NCI-H510A treated with DMSO at 0.1 percent for 48 hours (cell line): ENCODE measurements at regions not wholly inside any gene's neighbourhood (a gene's known extent, or its start where the extent isn't known, plus 50 kb on each side); places are given as distances from the start of the nearest gene placed in this dataset.
"Not testable (repeated sequence)": the region's sequence is repeated elsewhere in the genome, so short reads cannot be mapped to it uniquely, and the experiment has no call there.

Source experiments
- DNase-seq: peaks from one replicate; lab custom pipeline; 2025; lab: John Stamatoyannopoulos, UW

DNA sequence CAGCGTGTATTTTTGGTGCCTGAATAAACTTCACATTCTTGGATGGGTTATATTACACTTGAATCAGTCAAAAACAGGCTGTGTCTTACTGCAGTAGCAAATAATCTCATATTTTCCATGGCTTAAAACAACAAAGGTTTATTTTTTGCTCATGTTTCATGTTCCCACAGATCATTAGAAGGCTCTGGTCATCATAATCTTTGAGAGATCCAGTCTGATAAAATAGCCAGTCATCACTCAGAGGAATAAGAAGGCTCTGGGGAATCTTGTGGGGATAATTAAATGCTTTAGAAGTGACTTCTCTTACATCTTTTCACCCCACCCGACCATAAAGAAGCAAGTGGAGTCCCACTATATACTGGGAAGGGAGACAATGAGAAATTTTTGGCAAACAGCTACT, 417.7 kb downstream of the PSAT1 start:
- DNase-seq = no peak

GRCh38 chr9:78719029-78719428, 422.1 kb downstream of the PSAT1 start:
- DNase-seq = not testable (repeated sequence)

DNA sequence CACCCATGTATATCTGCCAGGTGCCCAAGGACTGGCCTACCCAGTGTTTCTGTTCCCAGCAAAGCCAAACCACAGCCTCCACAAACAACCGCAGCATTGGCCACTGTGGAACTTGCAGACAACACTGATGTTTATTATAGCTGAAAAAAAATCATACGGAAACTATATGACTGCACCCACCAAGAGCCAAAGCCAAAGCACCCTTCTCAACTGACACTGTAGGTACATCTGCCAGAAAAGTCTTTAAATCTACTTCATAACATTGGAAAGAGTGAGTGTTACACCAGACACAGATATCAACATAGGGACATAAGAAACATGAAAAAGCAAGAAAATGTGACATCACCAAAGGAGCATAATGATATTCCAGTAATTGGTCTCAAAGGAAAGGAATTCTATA, 428.0 kb downstream of the PSAT1 start:
- DNase-seq = no peak

DNA sequence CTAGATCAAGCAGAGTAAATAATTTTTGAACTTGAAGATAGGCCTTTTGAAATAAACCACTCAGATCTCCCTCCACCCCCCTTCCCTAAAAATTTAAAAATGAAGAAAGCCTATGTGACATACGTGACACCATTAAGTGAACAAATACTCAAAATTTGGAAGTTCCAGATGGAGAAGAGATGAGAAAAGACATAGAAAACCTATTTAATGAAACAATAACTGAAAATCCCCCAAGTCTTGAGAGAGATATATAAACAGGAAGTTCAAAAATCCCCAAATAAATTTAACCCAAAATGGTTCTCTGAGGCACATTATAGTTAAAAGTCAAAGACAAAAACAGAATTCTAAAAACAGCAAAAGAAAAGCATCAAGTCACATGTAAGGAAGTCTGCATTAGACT, 428.6 kb downstream of the PSAT1 start:
- no peak for DNase-seq

- DNase-seq = no peak
Observed at GRCh38 chr9:78745331-78745730, 448.4 kb downstream of the PSAT1 start.

DNA sequence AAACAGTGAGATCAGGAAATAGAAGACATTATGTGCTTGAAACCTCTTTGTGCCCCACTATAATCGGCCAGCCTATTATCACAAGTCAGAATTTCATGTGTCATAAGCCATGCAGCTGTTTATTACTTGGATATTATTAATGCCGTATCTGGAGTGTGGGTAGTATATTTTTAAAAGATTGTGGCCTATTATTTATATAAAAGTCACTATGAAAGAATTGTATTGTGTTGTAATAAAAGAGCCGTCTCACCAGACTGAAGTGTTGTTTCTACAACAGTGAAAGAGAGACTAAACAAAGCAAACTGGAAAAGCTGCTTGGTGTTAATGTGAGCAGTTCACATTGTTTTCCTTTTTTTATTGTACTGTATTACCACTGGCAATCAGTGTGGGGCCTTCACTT, 449.1 kb downstream of the PSAT1 start:
- peak; percentile 59 for DNase-seq

DNA sequence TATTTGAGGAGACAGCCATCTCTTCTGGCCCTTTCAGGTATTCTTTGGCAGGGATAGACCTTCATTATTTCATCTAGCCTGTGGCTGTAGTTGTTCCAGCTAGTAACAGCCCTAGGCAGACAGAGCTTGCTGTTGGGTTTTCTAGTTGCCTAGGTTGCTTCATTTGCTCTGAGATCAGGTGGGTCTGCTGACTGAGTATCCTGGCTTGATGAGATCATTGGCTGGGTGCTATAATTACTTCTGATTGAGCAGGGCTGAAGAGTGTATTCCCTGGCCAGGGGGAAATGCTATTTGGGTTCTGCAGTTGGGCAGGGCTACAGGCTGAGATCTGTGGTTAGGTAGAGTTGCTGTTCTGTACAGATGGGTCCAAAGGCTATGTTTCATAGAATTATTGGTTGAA, 456.1 kb downstream of the PSAT1 start:
- no peak for DNase-seq

GRCh38 chr9:78756813-78757510, 460.0 kb downstream of the PSAT1 start:
- no peak for DNase-seq

DNA sequence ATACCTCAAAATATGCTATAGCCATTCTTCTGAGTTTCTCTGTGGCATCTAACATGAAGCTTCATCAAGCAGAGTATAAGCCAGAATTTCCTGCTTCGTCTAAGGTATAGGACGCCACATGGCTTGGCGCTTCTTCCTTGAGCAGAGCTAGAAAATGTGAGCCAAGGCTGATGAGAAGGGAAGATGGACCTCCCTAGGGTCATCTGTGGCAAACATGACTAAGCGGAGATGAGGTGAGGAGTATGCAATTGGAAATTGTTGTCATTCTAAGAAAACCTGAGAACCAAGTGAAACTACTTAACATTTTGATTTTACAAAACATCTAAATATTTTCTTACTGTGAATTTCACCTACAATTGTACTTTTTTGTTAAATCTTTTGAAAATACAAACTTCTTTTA, 466.5 kb downstream of the PSAT1 start:
- no peak for DNase-seq

- no peak for DNase-seq
Observed at GRCh38 chr9:78765861-78766260, 468.9 kb downstream of the PSAT1 start.

- DNase-seq = no peak
Observed at GRCh38 chr9:78767490-78767889, 470.6 kb downstream of the PSAT1 start.

GRCh38 chr9:78769690-78770089, 472.8 kb downstream of the PSAT1 start:
- no peak for DNase-seq

DNA sequence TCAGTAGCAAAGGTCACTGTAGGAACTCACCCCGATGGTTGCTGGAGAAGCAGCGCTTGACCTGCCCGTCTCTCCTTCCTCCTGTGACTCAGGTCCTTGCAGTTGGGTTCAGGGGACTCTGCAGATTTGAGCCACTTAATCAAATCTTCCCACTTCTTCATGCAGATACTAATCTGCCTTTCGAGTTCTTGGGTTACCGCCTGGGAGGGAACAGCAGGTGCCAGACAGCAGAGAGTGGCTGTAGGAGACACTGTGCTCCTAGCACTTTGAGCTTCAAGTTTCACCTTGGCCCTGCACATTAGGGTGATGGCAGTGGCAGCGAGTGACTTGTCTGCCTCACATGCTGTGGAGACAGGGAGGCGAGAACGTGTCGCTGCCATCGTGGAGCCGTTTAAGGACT, 478.3 kb downstream of the PSAT1 start:
- DNase-seq = no peak

GRCh38 chr9:78775696-78776295, 478.9 kb downstream of the PSAT1 start:
- no peak for DNase-seq

DNA sequence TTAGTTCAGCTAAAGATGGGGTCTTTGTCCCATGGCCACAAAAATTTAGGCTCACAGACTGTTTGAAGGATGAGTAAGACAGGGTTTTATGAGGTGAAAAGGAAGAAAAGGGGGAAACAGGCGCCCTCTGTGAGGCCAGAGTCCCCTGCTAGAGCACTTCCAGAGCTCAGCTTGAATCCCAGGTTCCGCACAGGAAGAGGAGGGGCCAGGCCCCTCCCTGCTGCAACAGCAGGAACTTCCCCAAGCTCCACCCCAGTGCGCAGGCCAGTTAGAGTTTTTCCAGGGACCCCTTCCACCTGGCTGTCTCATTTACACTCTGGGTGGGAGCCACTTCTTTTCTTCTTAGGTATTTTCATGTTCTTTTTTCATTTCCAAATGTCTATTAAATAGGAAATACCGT, 480.8 kb downstream of the PSAT1 start:
- DNase-seq = no peak

DNA sequence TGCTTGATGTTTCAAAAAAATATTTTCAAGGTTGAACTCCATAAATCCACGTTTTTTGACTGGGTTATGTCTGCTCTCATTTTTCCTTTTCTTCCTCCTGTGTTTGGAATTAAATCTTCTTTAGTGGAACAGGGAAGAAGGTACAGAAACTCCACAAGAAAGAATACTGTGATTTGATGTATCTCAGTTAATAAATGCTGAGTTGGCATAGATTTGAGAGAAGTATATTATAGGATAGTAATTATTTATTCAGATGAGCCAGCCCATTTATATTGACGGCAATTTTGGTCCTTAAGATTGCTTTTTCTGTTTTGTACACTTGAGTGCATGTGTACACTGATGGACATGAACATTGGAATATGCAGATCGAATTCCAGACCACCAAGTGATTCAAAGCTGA, 481.4 kb downstream of the PSAT1 start:
- DNase-seq = no peak

DNA sequence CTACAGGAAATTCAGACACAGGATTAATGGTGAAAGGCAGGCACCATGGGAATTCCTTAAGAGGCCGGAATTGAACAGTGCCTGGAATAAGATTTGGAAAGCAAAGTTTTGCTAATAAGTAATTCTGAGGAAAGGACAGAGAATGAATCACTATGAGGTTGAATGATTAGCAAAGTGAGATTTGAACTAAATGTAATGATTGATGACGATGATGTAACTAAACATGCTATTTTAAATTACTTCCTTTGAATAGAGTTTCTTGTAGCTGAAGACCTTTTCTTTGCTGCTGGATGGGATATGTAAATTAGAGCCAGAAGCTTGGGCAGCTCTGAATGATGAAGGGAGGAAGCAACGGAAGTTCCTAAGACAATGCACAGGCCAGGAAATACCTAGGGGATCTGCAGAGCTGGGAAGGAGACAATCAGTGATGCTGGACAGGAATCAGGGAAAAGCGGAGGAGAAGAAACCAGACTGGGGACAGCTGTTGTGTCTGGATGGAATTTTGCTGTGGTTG, 482.0 kb downstream of the PSAT1 start:
- DNase-seq = no peak

DNA sequence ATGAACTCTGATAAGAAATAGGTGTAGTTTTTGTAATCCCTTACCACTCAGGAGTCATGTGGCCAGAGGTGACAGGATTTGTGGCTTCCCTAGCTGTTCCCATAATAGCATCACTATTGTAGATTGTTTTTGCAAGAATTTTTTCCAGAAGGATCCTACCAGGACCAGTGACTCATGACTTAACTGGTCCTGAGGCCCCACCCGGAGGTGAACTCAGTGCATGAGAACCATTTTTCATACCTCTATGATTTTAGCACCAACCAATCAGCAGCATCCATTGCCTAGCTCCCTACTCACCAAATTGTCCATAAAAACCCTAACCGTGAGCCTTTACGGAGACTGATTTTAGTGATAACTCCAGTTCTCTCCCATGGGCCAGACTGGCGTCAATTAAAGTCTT, 484.8 kb downstream of the PSAT1 start:
- DNase-seq = no peak

DNA sequence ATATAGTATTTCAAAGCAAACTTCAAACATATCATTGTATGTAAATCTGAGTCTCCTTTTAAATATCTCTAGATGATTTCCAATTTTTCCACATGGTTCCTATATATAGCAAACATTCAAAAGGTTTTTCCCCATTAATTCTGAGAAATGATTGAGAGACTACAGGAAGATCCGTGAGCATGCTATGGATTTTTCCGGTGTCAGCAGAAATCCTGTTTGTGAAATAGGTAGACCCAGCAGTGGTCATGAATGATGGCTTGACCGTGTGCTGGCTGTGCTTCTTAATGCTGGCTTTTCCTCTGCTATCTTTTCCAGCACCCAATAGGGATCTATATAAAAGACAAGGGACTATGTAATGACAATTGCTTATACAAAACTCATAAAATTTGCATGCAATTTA, 485.3 kb downstream of the PSAT1 start:
- no peak for DNase-seq

DNA sequence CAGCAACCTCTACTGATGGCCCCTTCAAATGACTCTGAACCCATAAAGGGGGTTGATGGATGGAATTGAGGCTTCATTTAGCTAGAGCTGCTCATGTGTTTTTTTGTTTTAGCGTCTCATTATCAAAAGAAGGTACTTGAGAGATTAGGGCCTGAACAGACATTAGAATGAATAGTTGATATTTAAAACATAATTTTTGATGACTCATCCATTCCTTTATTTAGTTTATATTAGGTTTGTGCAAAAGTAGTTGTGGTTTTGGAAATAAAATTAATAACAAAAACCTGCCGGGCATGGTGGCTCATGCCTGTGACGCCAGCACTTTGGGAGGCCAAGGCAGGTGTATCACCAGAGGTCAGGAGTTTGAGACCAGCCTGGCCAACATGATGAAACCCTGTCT, 485.9 kb downstream of the PSAT1 start:
- DNase-seq = no peak

DNA sequence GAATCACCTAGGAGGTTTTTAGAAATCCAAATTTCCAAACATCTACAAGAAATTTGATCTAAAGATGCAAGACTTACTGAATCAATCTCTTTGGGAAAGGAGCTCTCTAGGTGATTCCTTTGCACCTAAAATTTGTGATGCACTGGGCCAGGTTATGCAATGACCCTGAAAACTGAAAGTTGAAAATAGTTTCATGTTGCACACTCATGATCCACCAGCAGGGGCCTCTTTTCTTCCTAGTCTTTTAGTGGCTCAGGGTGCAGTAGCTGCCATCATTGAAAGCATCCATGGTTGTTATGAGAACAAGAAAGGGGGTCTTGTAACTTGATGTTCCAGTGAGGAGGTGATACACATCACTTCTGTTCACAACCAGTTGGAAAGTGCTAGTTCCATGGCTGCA, 486.8 kb downstream of the PSAT1 start:
- no peak for DNase-seq

DNA sequence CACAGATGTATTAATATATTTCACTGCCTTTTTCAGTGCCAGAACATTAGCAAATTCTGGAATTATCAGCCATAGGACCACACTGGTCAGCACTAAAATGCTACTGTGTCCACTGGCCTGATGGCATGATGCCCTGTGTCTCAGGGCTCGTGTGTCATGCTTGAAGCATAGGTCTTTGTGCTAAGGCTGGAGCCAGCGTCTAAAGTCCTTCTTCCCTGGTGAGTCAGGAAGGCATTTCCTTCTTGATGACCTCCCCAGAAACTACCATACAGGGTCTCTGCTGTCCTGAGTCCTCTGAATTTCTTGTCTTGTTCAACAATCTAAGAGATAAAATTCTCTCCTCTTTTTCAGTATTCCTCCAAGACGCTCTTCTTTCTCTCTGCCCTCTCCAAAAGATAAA, 489.9 kb downstream of the PSAT1 start:
- DNase-seq = no peak

- no peak for DNase-seq
Observed at GRCh38 chr9:78788101-78788500, 491.2 kb downstream of the PSAT1 start.

DNA sequence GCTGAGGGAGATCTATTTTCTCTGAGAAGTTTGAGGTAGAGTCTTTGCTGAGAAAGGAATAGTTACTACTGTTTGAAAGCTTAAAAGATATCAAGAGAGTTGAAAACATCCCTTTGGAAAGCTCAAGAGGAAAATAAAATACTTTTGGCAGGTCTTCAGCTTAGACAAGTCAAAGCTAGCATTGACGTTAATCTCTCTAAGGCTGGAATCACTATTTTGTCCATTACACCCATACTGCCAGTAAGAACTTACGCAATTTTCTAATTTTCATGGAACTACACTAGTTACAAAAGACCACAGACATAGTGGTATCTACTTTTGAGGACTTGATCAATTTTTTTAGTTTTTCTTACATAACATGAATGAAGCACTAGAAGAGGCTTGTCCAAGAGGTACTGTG, 494.9 kb downstream of the PSAT1 start:
- no peak for DNase-seq
